ENCODE measurements at regions not wholly inside any gene's neighbourhood (a gene's known extent, or its start where the extent isn't known, plus 50 kb on each side); places are given as distances from the start of the nearest gene placed in this dataset.

- Histone ChIP-seq H3K27ac (no peak overlapping the region), H3K4me1 (no peaks in the 10 kb centered on the region), H3K27me3 (no peaks in the 10 kb centered on the region), H3K36me3 (no peaks in the 10 kb centered on the region), H3K9me3 (no peaks in the 10 kb centered on the region), H3K4me3 (no peak overlapping the region)
- TF ChIP-seq, protein P1, sequence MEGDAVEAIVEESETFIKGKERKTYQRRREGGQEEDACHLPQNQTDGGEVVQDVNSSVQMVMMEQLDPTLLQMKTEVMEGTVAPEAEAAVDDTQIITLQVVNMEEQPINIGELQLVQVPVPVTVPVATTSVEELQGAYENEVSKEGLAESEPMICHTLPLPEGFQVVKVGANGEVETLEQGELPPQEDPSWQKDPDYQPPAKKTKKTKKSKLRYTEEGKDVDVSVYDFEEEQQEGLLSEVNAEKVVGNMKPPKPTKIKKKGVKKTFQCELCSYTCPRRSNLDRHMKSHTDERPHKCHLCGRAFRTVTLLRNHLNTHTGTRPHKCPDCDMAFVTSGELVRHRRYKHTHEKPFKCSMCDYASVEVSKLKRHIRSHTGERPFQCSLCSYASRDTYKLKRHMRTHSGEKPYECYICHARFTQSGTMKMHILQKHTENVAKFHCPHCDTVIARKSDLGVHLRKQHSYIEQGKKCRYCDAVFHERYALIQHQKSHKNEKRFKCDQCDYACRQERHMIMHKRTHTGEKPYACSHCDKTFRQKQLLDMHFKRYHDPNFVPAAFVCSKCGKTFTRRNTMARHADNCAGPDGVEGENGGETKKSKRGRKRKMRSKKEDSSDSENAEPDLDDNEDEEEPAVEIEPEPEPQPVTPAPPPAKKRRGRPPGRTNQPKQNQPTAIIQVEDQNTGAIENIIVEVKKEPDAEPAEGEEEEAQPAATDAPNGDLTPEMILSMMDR (IDR thresholded peaks at IDR 0.05), result no peak
- no peak for TF ChIP-seq POLR2A (IDR thresholded peaks at IDR 0.05)
- DNase-seq, result peak in 1 of 3 donors; percentile 41
Observed at GRCh38 chr2:128457006-128457604, 138.4 kb upstream of the HS6ST1 start.

DNA sequence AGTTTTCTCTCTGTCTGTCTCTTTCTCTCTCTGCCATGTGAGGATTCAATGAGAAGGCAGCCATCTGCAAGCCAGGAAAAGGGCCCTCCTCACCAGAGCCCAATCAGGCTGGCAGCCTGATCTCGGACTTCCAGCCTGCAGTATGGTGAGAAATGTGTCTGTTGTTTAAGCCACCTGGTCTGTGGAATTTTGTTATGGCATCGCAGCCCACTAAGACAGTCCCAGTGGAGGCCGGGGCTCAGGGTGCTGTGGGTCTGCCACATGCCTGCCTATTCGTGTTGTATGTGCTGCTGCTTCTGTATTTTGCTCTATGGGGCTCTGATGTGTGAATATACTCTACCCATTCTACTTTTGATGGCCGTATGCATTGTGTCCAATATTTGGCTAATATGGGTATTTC, 139.0 kb upstream of the HS6ST1 start:
- Histone ChIP-seq H3K36me3 (no peaks in the 10 kb centered on the region), H3K27ac (no peak overlapping the region), H3K4me1 (no peaks in the 10 kb centered on the region), H3K9me3 (no peaks in the 10 kb centered on the region), H3K27me3 (no peaks in the 10 kb centered on the region), H3K4me3 (no peak overlapping the region)
- TF ChIP-seq POLR2A (IDR thresholded peaks at IDR 0.05), result no peak
- TF ChIP-seq, protein P1 (IDR thresholded peaks at IDR 0.05), result no peak
- no peak for DNase-seq

- Histone ChIP-seq H3K27me3 (no peaks in the 10 kb centered on the region), H3K36me3 (no peaks in the 10 kb centered on the region), H3K4me1 (no peaks in the 10 kb centered on the region), H3K4me3 (no peak overlapping the region), H3K9me3 (no peaks in the 10 kb centered on the region), H3K27ac (no peak overlapping the region)
- DNase-seq, result no peak
- no peak for TF ChIP-seq POLR2A (IDR thresholded peaks at IDR 0.05)
- TF ChIP-seq, protein P1 (IDR thresholded peaks at IDR 0.05), result no peak
Observed at GRCh38 chr2:128458505-128458904, 139.8 kb upstream of the HS6ST1 start.

- no peak overlapping the region for H3K27ac ChIP-seq
- DNase-seq, result no peak
- no peaks in the 10 kb centered on the region for H3K27me3 ChIP-seq
- no peaks in the 10 kb centered on the region for H3K36me3 ChIP-seq
- H3K4me1 ChIP-seq, result no peaks in the 10 kb centered on the region
- H3K9me3 ChIP-seq, result peaks cover 0 to 21% (median 4%) of the 10 kb centered on the region in 4 donors
- TF ChIP-seq, protein P1 (IDR thresholded peaks at IDR 0.05), result no peak
- TF ChIP-seq POLR2A (IDR thresholded peaks at IDR 0.05), result no peak
- H3K4me3 ChIP-seq, result no peak overlapping the region
Observed at GRCh38 chr2:128464456-128464855, 145.8 kb upstream of the HS6ST1 start.

DNA sequence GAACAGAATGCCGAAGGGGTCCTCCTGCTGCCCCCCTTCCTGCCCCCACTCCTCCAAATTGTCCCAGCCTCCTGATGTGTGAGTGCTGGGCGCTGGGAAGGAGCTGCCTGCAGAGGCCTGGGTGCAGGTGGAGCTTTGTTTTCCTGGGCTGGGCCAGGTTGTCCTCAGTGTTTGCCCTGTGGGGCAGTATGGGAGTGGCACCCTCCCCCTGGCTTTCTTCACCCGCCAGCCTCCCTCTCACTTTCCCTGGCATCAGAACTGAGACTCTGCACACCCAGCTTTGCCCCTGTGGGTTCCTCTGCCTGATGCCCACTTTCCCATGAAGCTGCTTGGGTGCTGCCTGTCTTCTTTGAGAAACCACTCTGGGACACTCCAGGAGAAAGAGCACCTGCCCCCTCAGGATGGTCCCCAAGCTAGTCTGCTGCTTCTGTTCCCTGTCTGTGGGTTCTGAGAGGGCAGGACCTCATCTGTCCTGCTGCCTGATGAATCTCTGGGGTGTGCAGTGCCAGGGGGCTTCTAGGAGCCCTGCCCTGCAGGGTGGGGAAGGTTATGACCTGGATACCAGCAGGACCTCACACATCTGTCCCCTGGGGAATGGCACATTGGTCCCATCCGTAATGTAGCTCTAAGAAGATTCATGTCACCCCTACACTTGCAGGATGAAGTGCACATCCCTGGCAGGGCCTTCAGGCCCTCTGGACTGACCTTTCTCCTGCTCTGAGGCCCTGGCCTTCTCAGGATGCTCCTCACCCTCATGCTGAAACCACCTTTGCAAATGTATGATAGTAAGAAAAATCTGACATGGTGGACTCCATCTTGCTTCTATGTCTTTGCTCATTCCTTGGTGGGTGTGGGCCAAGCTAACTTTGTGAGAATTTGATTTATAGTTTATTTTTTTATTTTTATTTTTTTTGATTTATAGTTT, 146.8 kb upstream of the HS6ST1 start:
- Histone ChIP-seq H3K27ac (no peak overlapping the region), H3K9me3 (peaks cover 0 to 25% (median 9%) of the 10 kb centered on the region in 4 donors), H3K4me3 (no peak overlapping the region), H3K36me3 (no peaks in the 10 kb centered on the region), H3K4me1 (no peaks in the 10 kb centered on the region), H3K27me3 (no peaks in the 10 kb centered on the region)
- TF ChIP-seq POLR2A (IDR thresholded peaks at IDR 0.05), result no peak
- TF ChIP-seq, protein P1 (IDR thresholded peaks at IDR 0.05), result no peak
- DNase-seq, result no peak

Data from Peyer's patch (tissue), 4 donors.